ENCODE measurements at regions not wholly inside any gene's neighbourhood (a gene's known extent, or its start where the extent isn't known, plus 50 kb on each side); places are given as distances from the start of the nearest gene placed in this dataset.
A peak's percentile ranks its signal among the peaks of the same experiment; 100 is the strongest.
"Not testable (repeated sequence)": the region's sequence is repeated elsewhere in the genome, so short reads cannot be mapped to it uniquely, and the experiment has no call there.

- DNase-seq: no peak
Measured at GRCh38 chr6:56799989-56800388, 154.9 kb upstream of the BEND6 start.

- DNase-seq: no peak
Measured at GRCh38 chr6:56798163-56798562, 155.5 kb upstream of the DST start.

- peak; percentile 56 for DNase-seq
Measured at GRCh38 chr6:56796196-56796532, 153.5 kb upstream of the DST start.

GRCh38 chr6:56795466-56796195, 152.9 kb upstream of the DST start:
- peak; percentile 56 for DNase-seq

GRCh38 chr6:56794421-56794820, 151.7 kb upstream of the DST start:
- DNase-seq: no peak

- DNase-seq: no peak
Measured at GRCh38 chr6:56793938-56794337, 151.2 kb upstream of the DST start.

GRCh38 chr6:56790414-56790813, 147.7 kb upstream of the DST start:
- peak; percentile 70 for DNase-seq

- DNase-seq: peak; percentile 32
Measured at GRCh38 chr6:56789879-56790278, 147.2 kb upstream of the DST start.

GRCh38 chr6:56789342-56789741, 146.7 kb upstream of the DST start:
- no peak for DNase-seq

- no peak for DNase-seq
Measured at GRCh38 chr6:56787209-56787608, 144.5 kb upstream of the DST start.

- no peak for DNase-seq
Measured at GRCh38 chr6:56786256-56786655, 143.6 kb upstream of the DST start.

- DNase-seq: not testable (repeated sequence)
Measured at GRCh38 chr6:56785536-56785935, 142.8 kb upstream of the DST start.

- DNase-seq: not testable (repeated sequence)
Measured at GRCh38 chr6:56780109-56780508, 137.4 kb upstream of the DST start.

- DNase-seq: not testable (repeated sequence)
Measured at GRCh38 chr6:56778503-56778902, 135.8 kb upstream of the DST start.

- no peak for DNase-seq
Measured at GRCh38 chr6:56775498-56776166, 132.9 kb upstream of the DST start.

GRCh38 chr6:56772737-56773184, 130.1 kb upstream of the DST start:
- DNase-seq: peak; percentile 39

- DNase-seq: no peak
Measured at GRCh38 chr6:56771929-56772607, 129.4 kb upstream of the DST start.

GRCh38 chr6:56771189-56771588, 128.5 kb upstream of the DST start:
- peak; percentile 10 for DNase-seq

GRCh38 chr6:56770011-56770520, 127.4 kb upstream of the DST start:
- no peak for DNase-seq

GRCh38 chr6:56767892-56768531, 125.3 kb upstream of the DST start:
- peak; percentile 15 for DNase-seq

- no peak for DNase-seq
Measured at GRCh38 chr6:56767435-56767834, 124.7 kb upstream of the DST start.

- no peak for DNase-seq
Measured at GRCh38 chr6:56766806-56767178, 124.1 kb upstream of the DST start.

- no peak for DNase-seq
Measured at GRCh38 chr6:56766139-56766805, 123.6 kb upstream of the DST start.
